ENCODE measurements at regions not wholly inside any gene's neighbourhood (a gene's known extent, or its start where the extent isn't known, plus 50 kb on each side); places are given as distances from the start of the nearest gene placed in this dataset.

GRCh38 chr2:41926614-41927580 is 120.9 kb upstream of the PKDCC start:
- Mint-ChIP-seq H3K27ac (no peak overlapping the region), H3K27me3 (peaks cover under 1% of the 10 kb centered on the region), H3K9me3 (peaks cover 4% of the 10 kb centered on the region), H3K36me3 (ENCODE audit: low read depth) (no peaks in the 10 kb centered on the region), H3K4me3 (no peak overlapping the region), H3K4me1 (ENCODE audit: low read depth) (no peaks in the 10 kb centered on the region)
- no peak for DNase-seq

GRCh38 chr2:41927581-41928264 is 120.1 kb upstream of the PKDCC start:
- no peak overlapping the region for H3K27ac Mint-ChIP-seq
- no peaks in the 10 kb centered on the region for H3K36me3 Mint-ChIP-seq (ENCODE audit: low read depth)
- no peak overlapping the region for H3K4me3 Mint-ChIP-seq
- no peak for DNase-seq
- peaks cover 4% of the 10 kb centered on the region for H3K9me3 Mint-ChIP-seq
- H3K27me3 Mint-ChIP-seq = peaks cover 3% of the 10 kb centered on the region
- no peaks in the 10 kb centered on the region for H3K4me1 Mint-ChIP-seq (ENCODE audit: low read depth)

GRCh38 chr2:41928526-41928925 is 119.3 kb upstream of the PKDCC start:
- H3K27me3 Mint-ChIP-seq = peaks cover 3% of the 10 kb centered on the region
- no peak for DNase-seq
- no peaks in the 10 kb centered on the region for H3K36me3 Mint-ChIP-seq (ENCODE audit: low read depth)
- H3K4me3 Mint-ChIP-seq = no peak overlapping the region
- no peaks in the 10 kb centered on the region for H3K4me1 Mint-ChIP-seq (ENCODE audit: low read depth)
- no peak overlapping the region for H3K27ac Mint-ChIP-seq
- peaks cover 4% of the 10 kb centered on the region for H3K9me3 Mint-ChIP-seq

- Mint-ChIP-seq H3K4me3 (no peak overlapping the region), H3K27me3 (peaks cover 3% of the 10 kb centered on the region), H3K9me3 (no peaks in the 10 kb centered on the region), H3K36me3 (ENCODE audit: low read depth) (no peaks in the 10 kb centered on the region), H3K27ac (no peak overlapping the region), H3K4me1 (ENCODE audit: low read depth) (no peaks in the 10 kb centered on the region)
- no peak for DNase-seq
These were observed 116.8 kb upstream of the PKDCC start for GRCh38 chr2:41930807-41931566.

- DNase-seq = no peak
- H3K4me1 Mint-ChIP-seq (ENCODE audit: low read depth) = no peaks in the 10 kb centered on the region
- H3K9me3 Mint-ChIP-seq = no peaks in the 10 kb centered on the region
- no peak overlapping the region for H3K27ac Mint-ChIP-seq
- H3K4me3 Mint-ChIP-seq = no peak overlapping the region
- H3K27me3 Mint-ChIP-seq = peaks cover 3% of the 10 kb centered on the region
- no peaks in the 10 kb centered on the region for H3K36me3 Mint-ChIP-seq (ENCODE audit: low read depth)
These were observed 115.4 kb upstream of the PKDCC start for GRCh38 chr2:41932241-41933045.

GRCh38 chr2:41933046-41933420 is 114.8 kb upstream of the PKDCC start:
- no peaks in the 10 kb centered on the region for H3K9me3 Mint-ChIP-seq
- H3K4me1 Mint-ChIP-seq (ENCODE audit: low read depth) = no peaks in the 10 kb centered on the region
- DNase-seq = no peak
- no peak overlapping the region for H3K27ac Mint-ChIP-seq
- H3K4me3 Mint-ChIP-seq = no peak overlapping the region
- peaks cover 3% of the 10 kb centered on the region for H3K27me3 Mint-ChIP-seq
- no peaks in the 10 kb centered on the region for H3K36me3 Mint-ChIP-seq (ENCODE audit: low read depth)

GRCh38 chr2:41933585-41934320 is 114.1 kb upstream of the PKDCC start:
- no peaks in the 10 kb centered on the region for H3K36me3 Mint-ChIP-seq (ENCODE audit: low read depth)
- H3K27ac Mint-ChIP-seq = no peak overlapping the region
- no peaks in the 10 kb centered on the region for H3K4me1 Mint-ChIP-seq (ENCODE audit: low read depth)
- H3K9me3 Mint-ChIP-seq = no peaks in the 10 kb centered on the region
- no peak overlapping the region for H3K4me3 Mint-ChIP-seq
- DNase-seq = no peak
- peaks cover 3% of the 10 kb centered on the region for H3K27me3 Mint-ChIP-seq

- Mint-ChIP-seq H3K27ac (no peak overlapping the region), H3K4me3 (no peak overlapping the region), H3K36me3 (ENCODE audit: low read depth) (no peaks in the 10 kb centered on the region), H3K9me3 (no peaks in the 10 kb centered on the region), H3K27me3 (peaks cover 3% of the 10 kb centered on the region), H3K4me1 (ENCODE audit: low read depth) (no peaks in the 10 kb centered on the region)
- DNase-seq = no peak
These were observed 113.4 kb upstream of the PKDCC start for GRCh38 chr2:41934329-41934958.

GRCh38 chr2:41935002-41935401 is 112.8 kb upstream of the PKDCC start:
- DNase-seq = no peak
- Mint-ChIP-seq H3K4me1 (ENCODE audit: low read depth) (no peaks in the 10 kb centered on the region), H3K36me3 (ENCODE audit: low read depth) (no peaks in the 10 kb centered on the region), H3K27me3 (peaks cover 3% of the 10 kb centered on the region), H3K27ac (no peak overlapping the region), H3K4me3 (no peak overlapping the region), H3K9me3 (no peaks in the 10 kb centered on the region)

- no peak for DNase-seq
- Mint-ChIP-seq H3K4me1 (ENCODE audit: low read depth) (no peaks in the 10 kb centered on the region), H3K27ac (no peak overlapping the region)
These were observed 112.0 kb upstream of the PKDCC start for GRCh38 chr2:41935825-41936224.

GRCh38 chr2:41936771-41937463 is 110.9 kb upstream of the PKDCC start:
- no peaks in the 10 kb centered on the region for H3K9me3 Mint-ChIP-seq
- H3K27me3 Mint-ChIP-seq = peaks cover 3% of the 10 kb centered on the region
- DNase-seq = no peak
- H3K27ac Mint-ChIP-seq = no peak overlapping the region
- H3K4me3 Mint-ChIP-seq = no peak overlapping the region
- H3K4me1 Mint-ChIP-seq (ENCODE audit: low read depth) = no peaks in the 10 kb centered on the region
- no peaks in the 10 kb centered on the region for H3K36me3 Mint-ChIP-seq (ENCODE audit: low read depth)

More at GRCh38 chr2:41935825-41936224, 112.0 kb upstream of the PKDCC start:
- no peaks in the 10 kb centered on the region for H3K36me3 Mint-ChIP-seq (ENCODE audit: low read depth)
- no peaks in the 10 kb centered on the region for H3K9me3 Mint-ChIP-seq
- peaks cover 3% of the 10 kb centered on the region for H3K27me3 Mint-ChIP-seq
- H3K4me3 Mint-ChIP-seq = no peak overlapping the region

GRCh38 chr2:41937464-41937906 is 110.3 kb upstream of the PKDCC start:
- DNase-seq = no peak
- H3K36me3 Mint-ChIP-seq (ENCODE audit: low read depth) = no peaks in the 10 kb centered on the region
- H3K9me3 Mint-ChIP-seq = no peaks in the 10 kb centered on the region
- H3K27me3 Mint-ChIP-seq = no peaks in the 10 kb centered on the region
- no peak overlapping the region for H3K4me3 Mint-ChIP-seq
- no peak overlapping the region for H3K27ac Mint-ChIP-seq
- H3K4me1 Mint-ChIP-seq (ENCODE audit: low read depth) = no peaks in the 10 kb centered on the region

Data from activated T-cell treated with anti-CD3 and anti-CD28 coated beads, Interleukin-2, amount 50 U/mL, for 24 hours (primary cell).